ENCODE measurements at regions not wholly inside any gene's neighbourhood (a gene's known extent, or its start where the extent isn't known, plus 50 kb on each side); places are given as distances from the start of the nearest gene placed in this dataset.

GRCh38 chr2:120642646-120643045 lies 93.0 kb upstream of the GLI2 start:
- Histone ChIP-seq H3K4me3 (replicated peaks in 1 of 3; ENCODE audit: insufficient read depth in 1 of 3, low read depth in 2 of 3, low read length in 3 of 3) (no peak overlapping the region), H2AFZ (ENCODE audit: low read length) (no peak overlapping the region), H3K27me3 (ENCODE audit: control insufficient read depth in 1 of 2, insufficient read depth in 2 of 2, low read length in 2 of 2) (peaks cover 3 to 37% of the 10 kb centered on the region in 2 experiments; a peak in 3 of 5 replicates), H3K36me3 (replicated peaks in 1 of 2; ENCODE audit: control insufficient read depth in 1 of 2, insufficient read depth in 2 of 2, low read length in 2 of 2) (no peaks in the 10 kb centered on the region), H4K20me1 (ENCODE audit: insufficient read depth, low read length) (no peaks in the 10 kb centered on the region), H3K27ac (ENCODE audit: extremely low read length, insufficient read depth, low read length) (no peak overlapping the region), H3K9ac (ENCODE audit: insufficient read depth, low read depth, low read length) (no peak overlapping the region), H3K9me3 (ENCODE audit: low read length) (no peaks in the 10 kb centered on the region), H3K4me2 (ENCODE audit: low read depth, low read length) (no peak overlapping the region), H3K4me1 (ENCODE audit: insufficient read depth, low read length) (peaks cover 13% of the 10 kb centered on the region; the same call in 1 of the 2 replicates), H3K79me2 (ENCODE audit: insufficient read depth, low read length) (no peaks in the 10 kb centered on the region)
- ChIA-PET POLR2A (interaction anchor here (0.6 kb wide), 1 partner anchor 14 kb away, joined by 3 read pairs; no protein-coding TSS in a partner anchor), CTCF (ENCODE audit: low intra/inter-chr PET ratio, low total read pairs) (no interaction called here)
- BruUV-seq (replicated peaks) = no TSS peak
- no peak for ATAC-seq
- intact Hi-C loops (cut with micrococcal nuclease; ENCODE audit: unreplicated experiment) (loop anchor here (2.0 kb wide), 1 partner anchor 18 kb away; no protein-coding TSS in a partner anchor), in situ Hi-C loops (cut with HindIII; ENCODE audit: extremely low pct_ligation_motif_present, low pct_unique_long_range_greater_than_20kb) (no loop called here)
- peak in 1 of 2 experiments; percentile 28; a peak in 1 of 4 replicates for TF ChIP-seq MAFK (conservative IDR thresholded peaks at IDR 0.05 in 1 of 2, IDR thresholded peaks at IDR 0.05 in 1 of 2; ENCODE audit: low read length in 2 of 2)
- no peak for TF ChIP-seq FOXP1 (IDR thresholded peaks at IDR 0.05)
- no peak for TF ChIP-seq FOXP1 (CRISPR knock-in tag; IDR thresholded peaks at IDR 0.05)
- no peak for DNase-seq (ENCODE audit: low spot score)
- no peak for FAIRE-seq
- 5% methylated on average over 4 of the region's 4 CpGs for WGBS (ENCODE audit: low lambda C conversion rate)

GRCh38 chr2:120646994-120647393 lies 88.7 kb upstream of the GLI2 start:
- H3K4me1 ChIP-seq (ENCODE audit: insufficient read depth, low read length) = peaks cover 9% of the 10 kb centered on the region; the same call in 1 of the 2 replicates
- ATAC-seq (no peak), FAIRE-seq (no peak), DNase-seq (ENCODE audit: low spot score) (no peak)
- ChIA-PET CTCF (ENCODE audit: low intra/inter-chr PET ratio, low total read pairs) (no interaction called here), POLR2A (no interaction called here)
- H2AFZ ChIP-seq (ENCODE audit: low read length) = no peak overlapping the region
- no peak overlapping the region for H3K9ac ChIP-seq (ENCODE audit: insufficient read depth, low read depth, low read length)
- H3K4me2 ChIP-seq (ENCODE audit: low read depth, low read length) = no peak overlapping the region
- no peaks in the 10 kb centered on the region for H3K36me3 ChIP-seq (replicated peaks in 1 of 2; ENCODE audit: control insufficient read depth in 1 of 2, insufficient read depth in 2 of 2, low read length in 2 of 2)
- intact Hi-C loops (cut with micrococcal nuclease; ENCODE audit: unreplicated experiment) (no loop called here), in situ Hi-C loops (cut with HindIII; ENCODE audit: extremely low pct_ligation_motif_present, low pct_unique_long_range_greater_than_20kb) (no loop called here)
- no peaks in the 10 kb centered on the region for H4K20me1 ChIP-seq (ENCODE audit: insufficient read depth, low read length)
- TF ChIP-seq ZMYM3 (CRISPR knock-in tag; IDR thresholded peaks at IDR 0.05) = no peak
- no peak for TF ChIP-seq RAD51 (IDR thresholded peaks at IDR 0.05; ENCODE audit: borderline replicate concordance)
- TF ChIP-seq STAT5B (CRISPR knock-in tag; IDR thresholded peaks at IDR 0.05) = no peak
- no TSS peak for BruUV-seq (replicated peaks)
- H3K9me3 ChIP-seq (ENCODE audit: low read length) = peaks cover 28% of the 10 kb centered on the region
- no peaks in the 10 kb centered on the region for H3K79me2 ChIP-seq (ENCODE audit: insufficient read depth, low read length)
- 25% methylated on average over 3 of the region's 3 CpGs for WGBS (ENCODE audit: low lambda C conversion rate)
- H3K4me3 ChIP-seq (replicated peaks in 1 of 3; ENCODE audit: insufficient read depth in 1 of 3, low read depth in 2 of 3, low read length in 3 of 3) = no peak overlapping the region
- peaks cover 0 to 21% of the 10 kb centered on the region in 2 experiments; a peak in 1 of 5 replicates for H3K27me3 ChIP-seq (ENCODE audit: control insufficient read depth in 1 of 2, insufficient read depth in 2 of 2, low read length in 2 of 2)
- no peak overlapping the region for H3K27ac ChIP-seq (ENCODE audit: extremely low read length, insufficient read depth, low read length)
